H1 (cell line): ENCODE measurements at regions not wholly inside any gene's neighbourhood (a gene's known extent, or its start where the extent isn't known, plus 50 kb on each side); places are given as distances from the start of the nearest gene placed in this dataset.

Experiments
- BACH1 ChIP-seq: IDR thresholded peaks from 2 replicates; pipeline ENCODE4 v1.6.1; 2012; ENCODE audit warnings: low read length, improper control_type of control experiment
- CTCF ChIP-seq, 3 experiments: IDR thresholded peaks; 1 replicate in 2 of 3; 2 replicates in 1 of 3; pipeline versions ENCODE4 v1.5.1 to v1.6.1; 2011; ENCODE audit warnings: low read length in 3 of 3, mild to moderate bottlenecking in 3 of 3, inconsistent platforms in 2 of 3, low read depth in 1 of 3, moderate library complexity in 1 of 3; ENCODE audit not compliant: insufficient read depth in 1 of 3; ENCODE audit errors: control extremely low read depth in 1 of 3
- EP300 ChIP-seq, 2 experiments: IDR thresholded peaks; 1 replicate in 1 of 2; 2 replicates in 1 of 2; pipeline ENCODE4 v1.6.1; 2011 to 2012; ENCODE audit warnings: low read depth in 2 of 2, low read length in 2 of 2, mild to moderate bottlenecking in 2 of 2, borderline replicate concordance in 1 of 2, inconsistent platforms in 1 of 2, moderate library complexity in 1 of 2
- POU5F1 ChIP-seq: IDR thresholded peaks from 2 replicates; pipeline ENCODE4 v1.6.1; 2011; ENCODE audit warnings: low read depth, mild to moderate bottlenecking, low read length, moderate library complexity
- SIRT6 ChIP-seq: IDR thresholded peaks from one replicate; pipeline ENCODE4 v1.7.1; 2012; ENCODE audit warnings: low read length, inconsistent platforms

GRCh38 chr12:88814779-88815178 is 234.5 kb upstream of the KITLG start (continued):
- TF ChIP-seq POU5F1 = no peak
- no peak for TF ChIP-seq CTCF (IDR thresholded peaks at IDR 0.05; ENCODE audit: control extremely low read depth in 1 of 3, insufficient read depth in 1 of 3, low read depth in 1 of 3, low read length in 3 of 3)
- TF ChIP-seq BACH1 = no peak
- TF ChIP-seq EP300 (IDR thresholded peaks at IDR 0.05; ENCODE audit: borderline replicate concordance in 1 of 2, low read depth in 2 of 2, low read length in 2 of 2) = no peak
- TF ChIP-seq SIRT6 = no peak
- TF ChIP-seq, all 59 proteins: peak for 0
